HEK293 (cell line): ENCODE measurements at regions not wholly inside any gene's neighbourhood (a gene's known extent, or its start where the extent isn't known, plus 50 kb on each side); places are given as distances from the start of the nearest gene placed in this dataset.

ENCODE experiments used
- CTCF ChIA-PET: fragments of 350-600 bp; formaldehyde crosslinking; extraction: SDS; loops from one replicate; lab custom pipeline; 2021; ENCODE audit warnings: antibody characterized with exemption; lab: Yijun Ruan, JAX
- POLR2A ChIA-PET: fragments of 300-600 bp; formaldehyde crosslinking; extraction: SDS; loops from one replicate; lab custom pipeline; 2020; ENCODE audit warnings: antibody characterized with exemption, inconsistent platforms; lab: Yijun Ruan, JAX
- H3K27ac ChIP-seq: fragments of 200-500 bp; sonication (Bioruptor generic); 2 replicates; pipeline ENCODE4 v1.5.1; 2014; ENCODE audit warnings: low read depth, low read length, control low read depth, inconsistent platforms; ENCODE audit errors: extremely low read depth
- H3K36me3 ChIP-seq, 2 experiments: fragments of 200-500 bp in 1 of 2; sonication (Bioruptor generic) in 1 of 2; 1 replicate in 1 of 2; 2 replicates in 1 of 2; pipeline ENCODE4 v1.5.1; 2014 to 2017; ENCODE audit warnings: inconsistent platforms in 2 of 2, low read length in 2 of 2; ENCODE audit not compliant: control insufficient read depth in 2 of 2, insufficient read depth in 1 of 2
- H3K4me1 ChIP-seq: fragments of 200-500 bp; sonication (Bioruptor generic); 2 replicates; pipeline ENCODE4 v1.5.1; 2014; ENCODE audit warnings: mild to moderate bottlenecking, low read length, inconsistent platforms; ENCODE audit not compliant: control insufficient read depth, insufficient read depth
- H3K4me3 ChIP-seq: 2 replicates; pipeline ENCODE4 v1.5.1; 2011; ENCODE audit warnings: low read depth, mild to moderate bottlenecking, control low read depth, low read length, moderate library complexity
- H3K9me3 ChIP-seq: fragments of 200-500 bp; sonication (Bioruptor generic); 2 replicates; pipeline ENCODE4 v1.5.1; 2014; ENCODE audit warnings: low read depth, low read length, inconsistent platforms; ENCODE audit not compliant: control insufficient read depth, insufficient read depth
- GFI1B ChIP-seq: fragments of 450-650 bp; formaldehyde crosslinking; IDR thresholded peaks from 2 replicates; pipeline ENCODE4 v1.5.1; 2016; ENCODE audit warnings: missing biosample characterization, missing genetic modification characterization
- TCF7L2 ChIP-seq: IDR thresholded peaks from 2 replicates; pipeline ENCODE4 v1.6.1; 2011; ENCODE audit warnings: low read depth, mild to moderate bottlenecking, inconsistent platforms, low read length, moderate library complexity, borderline replicate concordance
- ZFHX2 ChIP-seq: fragments of 450-650 bp; formaldehyde crosslinking; conservative IDR thresholded peaks from 2 replicates; pipeline ENCODE4 v1.5.1; 2016; ENCODE audit warnings: missing biosample characterization, missing genetic modification characterization
- ZIC2 ChIP-seq: fragments of 450-650 bp; formaldehyde crosslinking; IDR thresholded peaks from 2 replicates; pipeline ENCODE4 v1.5.1; 2016; ENCODE audit warnings: missing biosample characterization, missing genetic modification characterization
- ZNF114 ChIP-seq: fragments of 450-650 bp; formaldehyde crosslinking; IDR thresholded peaks from 2 replicates; pipeline ENCODE4 v1.5.0; 2017; ENCODE audit warnings: missing biosample characterization, missing genetic modification characterization
- ZNF155 ChIP-seq: fragments of 450-650 bp; formaldehyde crosslinking; IDR thresholded peaks from 2 replicates; pipeline ENCODE4 v1.5.1; 2016; ENCODE audit warnings: missing biosample characterization, missing genetic modification characterization
- ZNF16 ChIP-seq: fragments of 450-650 bp; formaldehyde crosslinking; IDR thresholded peaks from 2 replicates; pipeline ENCODE4 v1.5.1; 2016; ENCODE audit warnings: low read depth, missing biosample characterization, missing genetic modification characterization
- ZNF174 ChIP-seq: fragments of 450-650 bp; formaldehyde crosslinking; IDR thresholded peaks from 2 replicates; pipeline ENCODE4 v1.5.0; 2017; ENCODE audit warnings: missing biosample characterization, mild to moderate bottlenecking, missing genetic modification characterization
- ZNF2 ChIP-seq: fragments of 450-650 bp; formaldehyde crosslinking; IDR thresholded peaks from 2 replicates; pipeline ENCODE4 v1.5.1; 2016; ENCODE audit warnings: missing biosample characterization, missing genetic modification characterization
- ZNF292 ChIP-seq: fragments of 450-650 bp; formaldehyde crosslinking; IDR thresholded peaks from 2 replicates; pipeline ENCODE4 v1.5.1; 2016; ENCODE audit warnings: low read depth, missing biosample characterization, missing genetic modification characterization, borderline replicate concordance
- ZNF341 ChIP-seq: fragments of 450-650 bp; formaldehyde crosslinking; IDR thresholded peaks from 2 replicates; pipeline ENCODE4; 2016; ENCODE audit warnings: low read depth, missing biosample characterization, missing genetic modification characterization
- ZNF426 ChIP-seq: fragments of 450-650 bp; formaldehyde crosslinking; IDR thresholded peaks from 2 replicates; pipeline ENCODE4 v1.5.1; 2017; ENCODE audit warnings: missing biosample characterization, missing genetic modification characterization, mild to moderate bottlenecking, inconsistent platforms, moderate library complexity
- ZNF548 ChIP-seq: fragments of 450-650 bp; formaldehyde crosslinking; IDR thresholded peaks from 2 replicates; pipeline ENCODE4 v1.5.1; 2016; ENCODE audit warnings: missing biosample characterization, missing genetic modification characterization
- ZNF621 ChIP-seq: fragments of 450-650 bp; formaldehyde crosslinking; IDR thresholded peaks from 2 replicates; pipeline ENCODE4 v1.5.1; 2017; ENCODE audit warnings: missing biosample characterization, missing genetic modification characterization
- ZNF626 ChIP-seq: fragments of 450-650 bp; sonication (Bioruptor Pico); formaldehyde crosslinking; IDR thresholded peaks from 2 replicates; pipeline ENCODE4 v1.5.1; 2018; ENCODE audit warnings: missing biosample characterization, missing genetic modification characterization, inconsistent platforms
- ZNF658 ChIP-seq: fragments of 450-650 bp; formaldehyde crosslinking; IDR thresholded peaks from 2 replicates; pipeline ENCODE4; 2016; ENCODE audit warnings: missing biosample characterization, missing genetic modification characterization
- ZNF776 ChIP-seq: fragments of 450-650 bp; formaldehyde crosslinking; IDR thresholded peaks from 2 replicates; pipeline ENCODE4 v1.5.0; 2017; ENCODE audit warnings: missing biosample characterization, missing genetic modification characterization, borderline replicate concordance
- ZSCAN23 ChIP-seq: fragments of 450-650 bp; formaldehyde crosslinking; IDR thresholded peaks from 2 replicates; pipeline ENCODE4 v1.5.1; 2016; ENCODE audit warnings: missing biosample characterization, missing genetic modification characterization
- TF ChIP-seq, protein P1 (sequence below): fragments of 450-650 bp; formaldehyde crosslinking; IDR thresholded peaks from 2 replicates; pipeline ENCODE4 v1.5.1; 2017; ENCODE audit warnings: missing biosample characterization, missing genetic modification characterization
- TF ChIP-seq, protein P2 (sequence below): fragments of 450-650 bp; formaldehyde crosslinking; IDR thresholded peaks from 2 replicates; pipeline ENCODE4 v1.5.1; 2016; ENCODE audit warnings: missing biosample characterization, missing genetic modification characterization

DNA sequence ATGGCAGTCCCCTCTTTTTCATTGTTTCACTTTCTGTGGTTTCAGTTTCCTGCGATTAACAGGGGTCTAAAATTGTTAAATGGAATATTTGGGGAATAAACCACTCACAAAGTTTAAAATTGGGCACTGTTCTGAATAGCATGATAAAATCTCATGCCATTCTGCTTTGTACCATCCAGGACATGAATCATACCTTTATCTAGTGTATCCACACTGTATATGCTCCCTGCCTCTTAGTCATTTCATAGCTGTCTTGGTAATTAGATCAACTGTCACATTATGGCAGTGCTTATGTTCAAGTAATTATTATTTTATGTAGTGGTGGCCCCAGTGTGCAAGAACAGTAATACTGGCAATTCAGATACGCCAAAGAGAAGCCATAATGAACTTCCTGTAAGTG, 734.5 kb downstream of the ZPLD1 start:
- CTCF ChIA-PET, result no interaction called here
- no peaks in the 10 kb centered on the region for H3K36me3 ChIP-seq
- TF ChIP-seq ZNF626 (tag by site-specific recombination) (no peak), ZNF292 (tag by site-specific recombination) (no peak), ZNF114 (tag by site-specific recombination) (no peak)
- TF ChIP-seq, all 188 proteins: peak for 0
- H3K27ac ChIP-seq, result no peak overlapping the region
- no peak overlapping the region for H3K4me3 ChIP-seq
- POLR2A ChIA-PET, result no interaction called here
- H3K4me1 ChIP-seq, result no peaks in the 10 kb centered on the region
- no peaks in the 10 kb centered on the region for H3K9me3 ChIP-seq

DNA sequence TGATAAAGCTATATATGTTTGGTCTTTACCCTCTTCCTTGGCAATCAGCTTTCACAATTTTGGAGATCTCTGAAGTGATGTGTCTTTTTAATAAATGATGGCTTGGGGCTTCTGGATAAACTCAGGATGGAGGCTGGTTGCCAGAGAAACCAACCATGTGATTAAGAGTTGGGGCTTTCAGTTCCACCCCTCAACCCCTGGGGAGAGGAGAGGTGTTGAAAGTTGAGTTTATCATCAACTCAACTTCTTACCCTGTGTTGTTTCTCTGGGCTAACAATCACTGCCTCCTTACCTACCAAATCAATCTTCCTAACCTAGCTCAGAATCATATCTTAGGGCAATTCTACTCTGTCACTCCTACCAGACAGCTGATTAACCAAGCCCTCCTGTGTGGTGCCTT, 735.8 kb downstream of the ZPLD1 start:
- Histone ChIP-seq H3K36me3 (no peaks in the 10 kb centered on the region), H3K27ac (no peak overlapping the region), H3K4me1 (no peaks in the 10 kb centered on the region), H3K4me3 (no peak overlapping the region), H3K9me3 (no peaks in the 10 kb centered on the region)
- ChIA-PET CTCF (no interaction called here), POLR2A (no interaction called here)
- TF ChIP-seq ZNF155 (tag by site-specific recombination), result no peak
- no peak for TF ChIP-seq ZFHX2 (tag by site-specific recombination)
- TF ChIP-seq GFI1B (tag by site-specific recombination), result no peak
- TF ChIP-seq ZNF658 (tag by site-specific recombination), result no peak

DNA sequence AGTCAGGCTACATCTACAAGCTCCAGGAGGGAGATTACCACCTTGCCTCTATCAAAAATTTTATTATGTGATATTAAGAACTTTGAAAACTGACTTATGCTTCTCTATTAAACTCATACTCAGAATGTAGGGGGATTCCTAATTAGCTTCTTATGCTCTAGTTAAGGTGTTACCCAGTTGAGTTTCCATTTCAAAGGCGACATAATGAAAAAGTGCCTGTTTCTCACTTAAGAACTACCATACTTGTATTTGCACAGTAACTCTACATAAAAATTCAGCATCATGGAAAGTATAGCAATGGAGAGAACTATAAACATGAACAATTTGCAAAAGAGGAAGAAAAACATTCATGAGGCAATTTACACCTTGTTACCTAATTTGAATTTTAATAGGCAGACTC, 739.1 kb downstream of the ZPLD1 start:
- H3K9me3 ChIP-seq, result no peaks in the 10 kb centered on the region
- no peak overlapping the region for H3K4me3 ChIP-seq
- no peaks in the 10 kb centered on the region for H3K4me1 ChIP-seq
- POLR2A ChIA-PET, result no interaction called here
- CTCF ChIA-PET, result no interaction called here
- H3K27ac ChIP-seq, result no peak overlapping the region
- TF ChIP-seq ZNF16 (tag by site-specific recombination) (no peak), ZSCAN23 (tag by site-specific recombination) (no peak), TCF7L2 (no peak), ZIC2 (tag by site-specific recombination) (no peak), ZNF548 (tag by site-specific recombination) (no peak), ZNF2 (tag by site-specific recombination) (no peak), ZNF621 (no peak), ZNF174 (tag by site-specific recombination) (no peak), ZFHX2 (tag by site-specific recombination) (no peak), ZNF776 (tag by site-specific recombination) (no peak)
- TF ChIP-seq, protein P1, sequence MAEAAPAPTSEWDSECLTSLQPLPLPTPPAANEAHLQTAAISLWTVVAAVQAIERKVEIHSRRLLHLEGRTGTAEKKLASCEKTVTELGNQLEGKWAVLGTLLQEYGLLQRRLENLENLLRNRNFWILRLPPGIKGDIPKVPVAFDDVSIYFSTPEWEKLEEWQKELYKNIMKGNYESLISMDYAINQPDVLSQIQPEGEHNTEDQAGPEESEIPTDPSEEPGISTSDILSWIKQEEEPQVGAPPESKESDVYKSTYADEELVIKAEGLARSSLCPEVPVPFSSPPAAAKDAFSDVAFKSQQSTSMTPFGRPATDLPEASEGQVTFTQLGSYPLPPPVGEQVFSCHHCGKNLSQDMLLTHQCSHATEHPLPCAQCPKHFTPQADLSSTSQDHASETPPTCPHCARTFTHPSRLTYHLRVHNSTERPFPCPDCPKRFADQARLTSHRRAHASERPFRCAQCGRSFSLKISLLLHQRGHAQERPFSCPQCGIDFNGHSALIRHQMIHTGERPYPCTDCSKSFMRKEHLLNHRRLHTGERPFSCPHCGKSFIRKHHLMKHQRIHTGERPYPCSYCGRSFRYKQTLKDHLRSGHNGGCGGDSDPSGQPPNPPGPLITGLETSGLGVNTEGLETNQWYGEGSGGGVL (tag by site-specific recombination), result no peak
- H3K36me3 ChIP-seq, result no peaks in the 10 kb centered on the region

DNA sequence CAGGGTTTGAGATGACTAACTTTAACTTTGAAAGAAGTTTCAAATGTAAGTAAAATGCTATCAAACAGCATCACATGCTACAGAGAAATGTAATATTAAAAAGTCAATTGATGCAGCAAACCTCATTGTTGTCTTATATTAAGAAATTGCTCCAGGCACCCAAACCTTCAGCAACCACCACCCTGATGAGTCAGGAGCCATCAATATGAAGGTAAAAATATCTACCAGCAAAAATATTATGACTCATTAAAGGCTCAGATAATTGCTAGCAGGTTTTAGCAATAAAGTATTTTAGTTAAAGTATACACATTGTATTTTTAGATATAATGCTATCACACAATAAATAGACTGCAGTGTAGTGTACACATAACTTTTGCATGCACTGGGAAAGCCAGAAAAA, 746.3 kb downstream of the ZPLD1 start:
- TF ChIP-seq ZNF341 (tag by site-specific recombination) (no peak), ZNF426 (no peak)
- TF ChIP-seq, protein P2, sequence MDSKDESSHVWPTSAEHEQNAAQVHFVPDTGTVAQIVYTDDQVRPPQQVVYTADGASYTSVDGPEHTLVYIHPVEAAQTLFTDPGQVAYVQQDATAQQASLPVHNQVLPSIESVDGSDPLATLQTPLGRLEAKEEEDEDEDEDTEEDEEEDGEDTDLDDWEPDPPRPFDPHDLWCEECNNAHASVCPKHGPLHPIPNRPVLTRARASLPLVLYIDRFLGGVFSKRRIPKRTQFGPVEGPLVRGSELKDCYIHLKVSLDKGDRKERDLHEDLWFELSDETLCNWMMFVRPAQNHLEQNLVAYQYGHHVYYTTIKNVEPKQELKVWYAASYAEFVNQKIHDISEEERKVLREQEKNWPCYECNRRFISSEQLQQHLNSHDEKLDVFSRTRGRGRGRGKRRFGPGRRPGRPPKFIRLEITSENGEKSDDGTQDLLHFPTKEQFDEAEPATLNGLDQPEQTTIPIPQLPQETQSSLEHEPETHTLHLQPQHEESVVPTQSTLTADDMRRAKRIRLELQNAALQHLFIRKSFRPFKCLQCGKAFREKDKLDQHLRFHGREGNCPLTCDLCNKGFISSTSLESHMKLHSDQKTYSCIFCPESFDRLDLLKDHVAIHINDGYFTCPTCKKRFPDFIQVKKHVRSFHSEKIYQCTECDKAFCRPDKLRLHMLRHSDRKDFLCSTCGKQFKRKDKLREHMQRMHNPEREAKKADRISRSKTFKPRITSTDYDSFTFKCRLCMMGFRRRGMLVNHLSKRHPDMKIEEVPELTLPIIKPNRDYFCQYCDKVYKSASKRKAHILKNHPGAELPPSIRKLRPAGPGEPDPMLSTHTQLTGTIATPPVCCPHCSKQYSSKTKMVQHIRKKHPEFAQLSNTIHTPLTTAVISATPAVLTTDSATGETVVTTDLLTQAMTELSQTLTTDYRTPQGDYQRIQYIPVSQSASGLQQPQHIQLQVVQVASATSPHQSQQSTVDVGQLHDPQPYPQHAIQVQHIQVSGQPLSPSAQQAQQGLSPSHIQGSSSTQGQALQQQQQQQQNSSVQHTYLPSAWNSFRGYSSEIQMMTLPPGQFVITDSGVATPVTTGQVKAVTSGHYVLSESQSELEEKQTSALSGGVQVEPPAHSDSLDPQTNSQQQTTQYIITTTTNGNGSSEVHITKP (tag by site-specific recombination), result no peak
- Histone ChIP-seq H3K27ac (no peak overlapping the region), H3K4me3 (no peak overlapping the region), H3K9me3 (no peaks in the 10 kb centered on the region), H3K36me3 (no peaks in the 10 kb centered on the region), H3K4me1 (no peaks in the 10 kb centered on the region)
- POLR2A ChIA-PET, result no interaction called here
- CTCF ChIA-PET, result no interaction called here
